MM.1S (cell line): ENCODE measurements at regions not wholly inside any gene's neighbourhood (a gene's known extent, or its start where the extent isn't known, plus 50 kb on each side); places are given as distances from the start of the nearest gene placed in this dataset.

Source experiments
- DNase-seq: peaks from one replicate; pipeline ENCODE4 v3.0.0-alpha.2; 2015
- H2AFZ ChIP-seq: fragments of 300-600 bp; sonication (generic); 2 replicates; pipeline ENCODE4 v1.6.0; 2016; ENCODE audit warnings: antibody characterized with exemption, low read length
- H3F3A ChIP-seq: fragments of 300-600 bp; sonication (generic); 2 replicates; pipeline ENCODE4 v1.6.1; 2016; ENCODE audit warnings: mild to moderate bottlenecking, antibody characterized with exemption, low read length, moderate library complexity, mixed read lengths; ENCODE audit not compliant: insufficient read depth
- H3K27ac ChIP-seq: fragments of 300-600 bp; sonication (generic); 2 replicates; pipeline ENCODE4 v1.5.1; 2016; ENCODE audit warnings: mild to moderate bottlenecking, low read length
- H3K27me3 ChIP-seq: fragments of 300-600 bp; sonication (generic); replicated peaks from 2 replicates; pipeline ENCODE4 v1.6.0; 2016; ENCODE audit warnings: low read length; ENCODE audit not compliant: insufficient read depth
- H3K36me3 ChIP-seq: fragments of 300-600 bp; sonication (generic); replicated peaks from 2 replicates; pipeline ENCODE4 v1.6.1; 2016; ENCODE audit warnings: mild to moderate bottlenecking, low read length, mixed read lengths; ENCODE audit not compliant: insufficient read depth
- H3K4me1 ChIP-seq: fragments of 300-600 bp; sonication (generic); 2 replicates; pipeline ENCODE4 v1.6.1; 2016; ENCODE audit warnings: low read length, mixed read lengths
- H3K4me2 ChIP-seq: fragments of 300-600 bp; sonication (generic); 2 replicates; pipeline ENCODE4 v1.6.0; 2016; ENCODE audit warnings: low read depth, low read length
- H3K4me3 ChIP-seq: fragments of 300-600 bp; sonication (generic); 2 replicates; pipeline ENCODE4 v1.5.1; 2016; ENCODE audit warnings: low read length, mixed read lengths
- H3K79me2 ChIP-seq: fragments of 300-600 bp; sonication (generic); 2 replicates; pipeline ENCODE4 v1.6.1; 2016; ENCODE audit warnings: mixed run types, low read length, mixed read lengths
- H3K9ac ChIP-seq: fragments of 300-600 bp; sonication (generic); 2 replicates; pipeline ENCODE4 v1.6.1; 2016; ENCODE audit warnings: low read length, mixed read lengths
- H3K9me2 ChIP-seq: fragments of 300-600 bp; sonication (generic); replicated peaks from 2 replicates; pipeline ENCODE4 v1.6.1; 2016; ENCODE audit warnings: mild to moderate bottlenecking, low read length, mixed read lengths; ENCODE audit not compliant: insufficient read depth
- H3K9me3 ChIP-seq: fragments of 300-600 bp; sonication (generic); replicated peaks from 2 replicates; pipeline ENCODE4 v1.6.1; 2016; ENCODE audit warnings: mild to moderate bottlenecking, low read length, mixed read lengths; ENCODE audit not compliant: insufficient read depth
- H4K20me1 ChIP-seq: fragments of 300-600 bp; sonication (generic); 2 replicates; pipeline ENCODE4 v1.6.1; 2016; ENCODE audit warnings: mild to moderate bottlenecking, low read length, moderate library complexity, mixed read lengths; ENCODE audit not compliant: insufficient read depth
- EZH2 ChIP-seq: fragments of 300-600 bp; sonication (generic); optimal IDR thresholded peaks from 2 replicates; pipeline ENCODE3; 2017; ENCODE audit warnings: low read depth, mild to moderate bottlenecking, antibody characterized with exemption, low read length, mixed read lengths
- EZH2phosphoT487 ChIP-seq: fragments of 300-600 bp; sonication (generic); IDR thresholded peaks from 2 replicates; pipeline ENCODE4 v1.6.1; 2018; ENCODE audit warnings: antibody characterized with exemption, low read length
- TF ChIP-seq, protein P1 (sequence below): fragments of 300-600 bp; sonication (generic); IDR thresholded peaks from 2 replicates; pipeline ENCODE4 v1.5.1; 2016; ENCODE audit warnings: antibody characterized with exemption, low read length, mixed read lengths

DNA sequence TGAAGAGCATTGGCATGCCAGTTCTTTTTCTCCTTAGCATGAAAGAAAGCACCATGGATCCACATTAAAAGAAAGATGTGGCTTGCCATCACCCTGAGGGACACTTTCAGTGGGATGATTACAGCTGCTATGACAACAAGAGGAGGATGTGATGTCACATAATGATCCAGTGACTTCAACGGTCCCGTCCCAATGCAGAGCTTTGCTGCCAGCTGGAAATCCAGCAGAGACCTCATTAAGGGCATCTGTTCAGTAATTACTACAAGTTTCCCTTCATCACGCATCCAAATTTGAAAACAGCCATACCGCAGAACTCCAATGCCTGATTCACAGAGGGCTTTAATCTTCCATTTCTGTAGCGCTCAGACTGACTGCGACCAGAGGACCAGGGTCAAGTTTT lies 206.6 kb downstream of the LSM5 start:
- H3K4me2 ChIP-seq, result no peak overlapping the region
- H3F3A ChIP-seq, result no peaks in the 10 kb centered on the region
- H3K9me3 ChIP-seq, result no peaks in the 10 kb centered on the region
- H3K36me3 ChIP-seq, result no peaks in the 10 kb centered on the region
- no peak for DNase-seq
- no peaks in the 10 kb centered on the region for H3K79me2 ChIP-seq
- no peak overlapping the region for H3K27ac ChIP-seq
- no peak overlapping the region for H2AFZ ChIP-seq
- H3K9me2 ChIP-seq, result no peaks in the 10 kb centered on the region
- H3K4me3 ChIP-seq, result no peak overlapping the region
- no peaks in the 10 kb centered on the region for H3K27me3 ChIP-seq
- no peaks in the 10 kb centered on the region for H3K4me1 ChIP-seq
- no peak for TF ChIP-seq EZH2phosphoT487
- no peak for TF ChIP-seq EZH2
- TF ChIP-seq, protein P1, sequence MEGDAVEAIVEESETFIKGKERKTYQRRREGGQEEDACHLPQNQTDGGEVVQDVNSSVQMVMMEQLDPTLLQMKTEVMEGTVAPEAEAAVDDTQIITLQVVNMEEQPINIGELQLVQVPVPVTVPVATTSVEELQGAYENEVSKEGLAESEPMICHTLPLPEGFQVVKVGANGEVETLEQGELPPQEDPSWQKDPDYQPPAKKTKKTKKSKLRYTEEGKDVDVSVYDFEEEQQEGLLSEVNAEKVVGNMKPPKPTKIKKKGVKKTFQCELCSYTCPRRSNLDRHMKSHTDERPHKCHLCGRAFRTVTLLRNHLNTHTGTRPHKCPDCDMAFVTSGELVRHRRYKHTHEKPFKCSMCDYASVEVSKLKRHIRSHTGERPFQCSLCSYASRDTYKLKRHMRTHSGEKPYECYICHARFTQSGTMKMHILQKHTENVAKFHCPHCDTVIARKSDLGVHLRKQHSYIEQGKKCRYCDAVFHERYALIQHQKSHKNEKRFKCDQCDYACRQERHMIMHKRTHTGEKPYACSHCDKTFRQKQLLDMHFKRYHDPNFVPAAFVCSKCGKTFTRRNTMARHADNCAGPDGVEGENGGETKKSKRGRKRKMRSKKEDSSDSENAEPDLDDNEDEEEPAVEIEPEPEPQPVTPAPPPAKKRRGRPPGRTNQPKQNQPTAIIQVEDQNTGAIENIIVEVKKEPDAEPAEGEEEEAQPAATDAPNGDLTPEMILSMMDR, result no peak
- no peak overlapping the region for H3K9ac ChIP-seq
- H4K20me1 ChIP-seq, result no peaks in the 10 kb centered on the region

DNA sequence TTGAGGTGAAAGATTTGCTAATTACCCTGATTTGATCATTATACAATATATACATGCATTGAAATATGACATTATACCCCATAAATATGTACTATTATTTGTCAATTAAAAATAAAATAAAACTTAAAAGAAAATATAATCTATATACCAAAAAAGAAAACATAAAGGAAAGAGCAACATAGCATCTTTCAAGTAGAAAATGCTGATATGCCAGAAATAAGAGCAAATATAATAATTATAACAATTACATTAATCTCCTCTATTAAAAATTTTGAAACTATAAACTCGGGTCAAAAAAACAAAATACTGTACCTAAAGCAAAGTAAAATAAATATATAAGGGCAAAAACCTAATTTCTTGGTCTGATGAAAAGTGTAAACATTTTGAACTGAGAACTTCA lies 209.3 kb upstream of the PDE1C start:
- H2AFZ ChIP-seq, result no peak overlapping the region
- no peaks in the 10 kb centered on the region for H3K4me1 ChIP-seq
- H3F3A ChIP-seq, result no peaks in the 10 kb centered on the region
- H3K4me2 ChIP-seq, result no peak overlapping the region
- no peaks in the 10 kb centered on the region for H4K20me1 ChIP-seq
- H3K36me3 ChIP-seq, result no peaks in the 10 kb centered on the region
- H3K27ac ChIP-seq, result no peak overlapping the region
- H3K9ac ChIP-seq, result no peak overlapping the region
- no peak for DNase-seq
- H3K9me3 ChIP-seq, result no peaks in the 10 kb centered on the region
- H3K27me3 ChIP-seq, result no peaks in the 10 kb centered on the region
- no peaks in the 10 kb centered on the region for H3K9me2 ChIP-seq
- TF ChIP-seq, protein P1, result no peak
- TF ChIP-seq EZH2 (no peak), EZH2phosphoT487 (no peak)
- no peaks in the 10 kb centered on the region for H3K79me2 ChIP-seq
- no peak overlapping the region for H3K4me3 ChIP-seq

DNA sequence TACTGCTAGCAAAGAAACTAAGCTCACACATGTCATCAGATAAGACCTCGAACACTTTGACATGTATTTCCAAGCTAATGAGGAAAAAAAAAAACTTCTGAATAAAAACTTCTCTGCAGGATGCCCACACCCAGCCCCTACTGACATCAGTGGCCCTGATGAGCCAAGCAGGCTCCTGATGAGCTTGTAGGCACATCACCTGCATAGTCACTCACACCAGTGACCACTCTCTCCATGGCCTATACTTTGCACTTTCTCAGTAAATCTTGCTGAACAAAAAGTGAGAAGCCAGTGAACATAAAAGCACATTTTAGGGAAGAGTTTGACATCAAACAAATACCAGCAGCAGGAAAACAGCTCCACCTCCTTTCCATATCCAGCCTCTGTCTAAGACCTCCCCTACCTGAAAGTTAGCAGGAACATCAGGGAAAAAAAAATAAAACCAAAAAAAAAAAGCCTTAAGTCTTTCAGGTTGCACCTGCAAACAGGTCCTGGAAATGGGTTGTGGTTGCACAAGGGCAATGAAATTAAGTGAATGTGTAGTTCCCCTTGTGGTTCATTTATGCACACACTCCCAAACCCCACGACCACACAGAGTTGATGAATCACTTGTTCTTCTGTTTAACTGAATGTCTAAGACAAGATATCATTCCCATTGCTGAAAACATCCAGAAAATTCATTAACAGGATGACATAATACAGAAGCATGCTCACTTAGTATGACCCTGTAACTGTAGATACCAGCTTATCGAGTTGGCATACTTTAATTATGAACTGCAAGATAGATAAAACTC lies 205.2 kb upstream of the PDE1C start:
- TF ChIP-seq EZH2, result no peak
- TF ChIP-seq, protein P1, result no peak
- Histone ChIP-seq H3K9me3 (no peaks in the 10 kb centered on the region), H2AFZ (no peak overlapping the region), H3K27me3 (no peaks in the 10 kb centered on the region), H3K4me2 (no peak overlapping the region), H3K79me2 (no peaks in the 10 kb centered on the region), H3K27ac (no peak overlapping the region), H3F3A (no peaks in the 10 kb centered on the region), H3K36me3 (no peaks in the 10 kb centered on the region), H3K4me1 (no peaks in the 10 kb centered on the region), H4K20me1 (no peaks in the 10 kb centered on the region), H3K9me2 (no peaks in the 10 kb centered on the region), H3K9ac (no peak overlapping the region), H3K4me3 (no peak overlapping the region)
- no peak for DNase-seq
